T-cell (primary cell): ENCODE measurements at regions not wholly inside any gene's neighbourhood (a gene's known extent, or its start where the extent isn't known, plus 50 kb on each side); places are given as distances from the start of the nearest gene placed in this dataset.

ENCODE experiments used
- ATAC-seq, 4 experiments: fragments of 200-7000 bp in 3 of 4; fragments of 150-1000 bp in 1 of 4; cut with Tn5 transposase; replicated peaks in 1 of 4; 1 replicate in 3 of 4; 2 replicates in 1 of 4; pipeline ENCODE4 v1.10.0; 2021; ENCODE audit warnings: moderate library complexity in 3 of 4, mild to moderate bottlenecking in 2 of 4, moderate number of reproducible peaks in 1 of 4
- CTCF ChIA-PET, 2 donors: fragments of 300-600 bp; sonication (Branson Sonifier 250); formaldehyde crosslinking; loops; one replicate each; lab custom pipeline; 2022; ENCODE audit warnings: antibody characterized with exemption in 2 of 2; lab: Charles Lee
- POLR2A ChIA-PET, 2 donors: fragments of 300-600 bp; sonication (Branson Sonifier 250); formaldehyde crosslinking; loops; one replicate each; lab custom pipeline; 2022; ENCODE audit warnings: antibody characterized with exemption in 2 of 2; lab: Charles Lee
- DNase-seq, 35 experiments: peaks; one replicate each; pipeline versions ENCODE4 v3.0.0 to v3.0.0-alpha.2; 2013 to 2023
- H3K27ac ChIP-seq: one replicate; pipeline ENCODE4 v1.5.1; 2013; ENCODE audit warnings: low read length
- H3K27me3 ChIP-seq, 2 experiments: replicated peaks in 1 of 2; 1 replicate in 1 of 2; 2 replicates in 1 of 2; pipeline versions ENCODE4 v1.6.1 to v1.7.0; 2013; ENCODE audit warnings: low read length in 1 of 2, mixed read lengths in 1 of 2; ENCODE audit not compliant: control insufficient read depth in 2 of 2, insufficient read depth in 2 of 2; ENCODE audit errors: extremely low read depth in 1 of 2
- H3K36me3 ChIP-seq, 2 donors: 1 replicate in 1 of 2; 2 replicates in 1 of 2; pipeline versions ENCODE4 v1.6.1 to v1.7.0; 2013; ENCODE audit warnings: low read length in 1 of 2; ENCODE audit not compliant: control insufficient read depth in 2 of 2, insufficient read depth in 1 of 2; ENCODE audit errors: extremely low read depth in 1 of 2
- H3K4me1 ChIP-seq, 2 experiments: 1 replicate in 1 of 2; 2 replicates in 1 of 2; pipeline versions ENCODE4 v1.6.1 to v1.7.0; 2013; ENCODE audit warnings: low read length in 2 of 2, mixed read lengths in 1 of 2; ENCODE audit not compliant: insufficient read depth in 2 of 2, control insufficient read depth in 1 of 2; ENCODE audit errors: extremely low read depth in 1 of 2
- H3K4me3 ChIP-seq, 2 donors: 1 replicate in 1 of 2; 2 replicates in 1 of 2; pipeline versions ENCODE4 v1.5.1 to v1.7.0; 2013; ENCODE audit warnings: mild to moderate bottlenecking in 2 of 2, low read length in 1 of 2, moderate library complexity in 1 of 2; ENCODE audit not compliant: control insufficient read depth in 1 of 2; ENCODE audit errors: extremely low read depth in 1 of 2
- H3K9me3 ChIP-seq: 2 replicates; pipeline ENCODE4 v1.7.0; 2013
- H3K27ac Mint-ChIP-seq, 2 donors: one replicate each; pipeline ENCODE4 v1.8.0; 2020 to 2021; ENCODE audit warnings: mild to moderate bottlenecking in 2 of 2, mixed read lengths in 2 of 2
- H3K27me3 Mint-ChIP-seq, 2 donors: one replicate each; pipeline ENCODE4 v1.8.0; 2021 to 2022; ENCODE audit warnings: mixed read lengths in 2 of 2
- H3K36me3 Mint-ChIP-seq: one replicate; pipeline ENCODE4 v1.8.0; 2021; ENCODE audit warnings: mixed read lengths
- H3K4me1 Mint-ChIP-seq, 3 donors: one replicate each; pipeline ENCODE4 v1.8.0; 2020 to 2022; ENCODE audit warnings: mixed read lengths in 3 of 3, mild to moderate bottlenecking in 1 of 3
- H3K4me3 Mint-ChIP-seq, 3 donors: one replicate each; pipeline ENCODE4 v1.8.0; 2020 to 2022; ENCODE audit warnings: mild to moderate bottlenecking in 3 of 3, mixed read lengths in 3 of 3, moderate library complexity in 3 of 3
- H3K9me3 Mint-ChIP-seq, 3 donors: one replicate each; pipeline ENCODE4 v1.8.0; 2020 to 2022; ENCODE audit warnings: mixed read lengths in 3 of 3
- WGBS: methylation state at CpG from one replicate; pipeline ENCODE4 v1.1.5; 2013; ENCODE audit warnings: missing lambda C conversion rate; ENCODE audit not compliant: insufficient coverage; 5-methylcytosine and 5-hydroxymethylcytosine counted together

DNA sequence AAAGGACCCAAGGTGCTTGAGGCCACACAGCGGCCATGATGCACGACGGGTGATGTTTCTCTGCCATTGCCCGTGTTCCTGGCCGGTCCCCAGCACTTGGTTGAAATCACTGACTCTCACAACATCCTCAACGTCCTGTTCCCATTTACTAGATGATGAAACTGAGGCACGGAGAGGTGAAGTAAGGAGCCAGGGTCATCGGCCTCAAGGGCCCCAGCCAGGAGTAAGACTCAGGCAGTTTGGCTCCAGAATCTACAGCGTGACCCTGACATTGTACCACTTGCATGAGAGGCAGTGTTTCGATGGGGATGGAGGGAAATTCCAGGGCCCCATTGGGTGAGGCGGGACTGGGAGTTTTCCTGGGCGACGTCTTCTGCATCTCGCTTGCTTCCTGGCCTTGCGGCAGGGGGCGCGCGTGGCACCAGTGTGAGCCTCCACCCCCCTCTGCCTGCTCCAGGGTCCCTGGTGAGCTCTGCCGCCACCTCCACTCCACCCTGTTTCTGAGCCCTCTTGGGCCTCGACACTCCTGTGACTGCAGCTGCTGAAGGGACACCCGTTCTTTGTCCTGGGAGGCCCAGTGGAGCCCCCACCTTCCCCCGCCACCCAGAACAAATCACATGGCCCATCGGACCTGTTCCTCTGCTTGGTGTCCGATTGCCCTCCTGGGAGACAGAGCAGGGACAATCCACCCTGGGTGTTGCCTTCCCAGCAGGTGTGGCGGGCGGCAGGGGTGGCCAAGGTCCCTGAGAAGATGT, 133.0 kb upstream of the GSE1 start:
- H3K27ac ChIP-seq, result no peak overlapping the region
- Mint-ChIP-seq H3K36me3 (no peaks in the 10 kb centered on the region), H3K27me3 (peaks cover 0 to 6% of the 10 kb centered on the region in 2 donors), H3K4me3 (no peak overlapping the region), H3K4me1 (peaks cover 0 to 5% (median 1%) of the 10 kb centered on the region in 3 donors), H3K27ac (no peak overlapping the region), H3K9me3 (no peaks in the 10 kb centered on the region)
- H3K4me1 ChIP-seq, result no peaks in the 10 kb centered on the region
- DNase-seq, result peak in 7 of 35 experiments; percentile 5 to 39 (median 22)
- CTCF ChIA-PET, result interaction anchor here in 1 of 2 donors (0.8 kb wide), 1 partner anchor 130 kb away, joined by 4 read pairs; no protein-coding TSS in a partner anchor
- H3K9me3 ChIP-seq, result no peaks in the 10 kb centered on the region
- H3K36me3 ChIP-seq, result no peaks in the 10 kb centered on the region
- 81% methylated on average over 23 of the region's 26 CpGs for WGBS
- peaks cover 0 to 16% of the 10 kb centered on the region in 2 experiments for H3K27me3 ChIP-seq
- H3K4me3 ChIP-seq, result no peak overlapping the region
- no peak for ATAC-seq
- POLR2A ChIA-PET, result no interaction called here

DNA sequence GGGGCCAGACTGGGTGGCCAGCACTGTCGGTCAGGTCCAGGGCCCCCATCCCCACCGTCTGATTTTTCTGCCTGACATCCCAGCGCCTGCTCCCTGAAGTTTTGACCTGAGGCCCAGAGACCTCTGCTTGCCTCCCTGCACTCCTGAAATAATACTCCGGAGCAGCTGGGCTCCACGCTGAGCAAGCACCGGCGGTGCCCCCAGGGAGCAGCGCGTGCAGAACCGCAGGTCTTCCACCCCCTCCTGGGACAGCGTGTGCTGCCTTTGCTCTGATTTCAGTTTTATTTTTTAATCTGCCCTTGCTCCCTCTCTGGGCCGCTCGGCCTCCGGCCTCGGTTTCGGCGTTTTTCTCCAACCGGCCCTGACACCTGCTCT, 132.4 kb upstream of the GSE1 start:
- ATAC-seq (no peak), DNase-seq (no peak)
- H3K27ac ChIP-seq, result no peak overlapping the region
- H3K36me3 ChIP-seq, result no peaks in the 10 kb centered on the region
- WGBS, result 84% methylated on average over 11 of the region's 18 CpGs
- Mint-ChIP-seq H3K27ac (no peak overlapping the region), H3K4me1 (peaks cover 0 to 5% (median 1%) of the 10 kb centered on the region in 3 donors), H3K27me3 (peaks cover 0 to 6% of the 10 kb centered on the region in 2 donors), H3K36me3 (no peaks in the 10 kb centered on the region), H3K4me3 (no peak overlapping the region), H3K9me3 (no peaks in the 10 kb centered on the region)
- no peaks in the 10 kb centered on the region for H3K4me1 ChIP-seq
- H3K4me3 ChIP-seq, result no peak overlapping the region
- ChIA-PET CTCF (interaction anchor here (0.6 to 0.8 kb wide), 3 partner anchors 17 to 235 kb away, joined by 3 to 7 read pairs (median 4); no protein-coding TSS in a partner anchor), POLR2A (no interaction called here)
- peaks cover 0 to 15% of the 10 kb centered on the region in 2 experiments for H3K27me3 ChIP-seq
- H3K9me3 ChIP-seq, result no peaks in the 10 kb centered on the region

DNA sequence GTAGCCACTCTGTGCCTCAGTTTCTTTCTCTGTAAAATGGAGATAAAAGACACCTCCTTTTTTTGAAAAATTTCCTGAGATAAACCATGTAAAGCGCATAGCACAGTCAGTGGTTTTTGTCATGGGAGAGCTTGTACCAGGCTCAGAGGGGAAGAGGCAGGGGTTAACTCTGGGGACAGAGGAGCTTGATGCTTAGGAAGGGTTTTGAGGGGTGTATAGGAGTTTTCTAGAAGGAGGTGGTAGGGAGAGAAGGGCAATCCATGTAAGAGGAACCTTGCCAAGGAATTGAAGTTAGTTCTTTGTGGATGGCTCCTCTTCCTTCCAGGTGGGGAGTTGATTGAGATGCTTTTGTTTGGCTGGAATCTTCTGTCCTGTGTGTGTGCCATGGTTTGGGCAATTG, 131.9 kb upstream of the GSE1 start:
- Mint-ChIP-seq H3K4me1 (peaks cover 0 to 5% (median 1%) of the 10 kb centered on the region in 3 donors), H3K4me3 (no peak overlapping the region), H3K27me3 (peaks cover 0 to 6% of the 10 kb centered on the region in 2 donors), H3K27ac (no peak overlapping the region), H3K36me3 (no peaks in the 10 kb centered on the region), H3K9me3 (no peaks in the 10 kb centered on the region)
- DNase-seq, result no peak
- H3K36me3 ChIP-seq, result no peaks in the 10 kb centered on the region
- H3K27me3 ChIP-seq, result peaks cover 0 to 14% of the 10 kb centered on the region in 2 experiments
- H3K4me3 ChIP-seq, result no peak overlapping the region
- no peaks in the 10 kb centered on the region for H3K9me3 ChIP-seq
- POLR2A ChIA-PET, result no interaction called here
- H3K4me1 ChIP-seq, result no peaks in the 10 kb centered on the region
- H3K27ac ChIP-seq, result no peak overlapping the region
- 88% methylated on average over 1 of the region's 1 CpG for WGBS
- CTCF ChIA-PET, result interaction anchor here (0.6 to 0.7 kb wide), 2 partner anchors 17 to 235 kb away, joined by 3 to 7 read pairs; no protein-coding TSS in a partner anchor
- no peak for ATAC-seq

DNA sequence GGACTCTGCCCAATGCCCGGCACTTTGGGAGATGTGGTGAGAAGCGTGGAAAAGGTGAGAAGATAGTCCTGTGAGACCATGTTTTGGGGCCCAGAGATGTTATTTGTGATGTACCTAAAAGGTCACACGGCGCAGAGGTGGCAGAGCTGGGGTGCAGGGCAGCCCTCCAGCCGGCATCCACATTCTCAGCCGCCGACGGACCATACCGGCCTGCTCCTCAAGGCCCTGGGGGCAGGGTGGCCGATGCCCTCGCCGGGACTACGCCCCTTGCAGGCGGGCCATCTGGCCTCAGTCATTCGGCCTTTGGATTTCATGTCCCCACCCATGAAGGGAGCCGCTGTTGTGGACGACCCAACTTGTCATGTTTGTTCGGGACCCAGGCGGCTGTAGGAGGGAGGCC, 131.4 kb upstream of the GSE1 start:
- CTCF ChIA-PET, result no interaction called here
- 89% methylated on average over 19 of the region's 19 CpGs for WGBS
- H3K4me3 ChIP-seq, result no peak overlapping the region
- H3K9me3 ChIP-seq, result no peaks in the 10 kb centered on the region
- no peaks in the 10 kb centered on the region for H3K9me3 Mint-ChIP-seq
- H3K27ac ChIP-seq, result no peak overlapping the region
- H3K36me3 Mint-ChIP-seq, result no peaks in the 10 kb centered on the region
- H3K4me3 Mint-ChIP-seq, result no peak overlapping the region
- H3K27me3 Mint-ChIP-seq, result peaks cover 0 to 6% of the 10 kb centered on the region in 2 donors
- DNase-seq (no peak), ATAC-seq (no peak)
- no peaks in the 10 kb centered on the region for H3K4me1 ChIP-seq
- POLR2A ChIA-PET, result no interaction called here
- peaks cover 0 to 5% (median 1%) of the 10 kb centered on the region in 3 donors for H3K4me1 Mint-ChIP-seq
- no peaks in the 10 kb centered on the region for H3K36me3 ChIP-seq
- no peak overlapping the region for H3K27ac Mint-ChIP-seq
- H3K27me3 ChIP-seq, result peaks cover 0 to 12% of the 10 kb centered on the region in 2 experiments

DNA sequence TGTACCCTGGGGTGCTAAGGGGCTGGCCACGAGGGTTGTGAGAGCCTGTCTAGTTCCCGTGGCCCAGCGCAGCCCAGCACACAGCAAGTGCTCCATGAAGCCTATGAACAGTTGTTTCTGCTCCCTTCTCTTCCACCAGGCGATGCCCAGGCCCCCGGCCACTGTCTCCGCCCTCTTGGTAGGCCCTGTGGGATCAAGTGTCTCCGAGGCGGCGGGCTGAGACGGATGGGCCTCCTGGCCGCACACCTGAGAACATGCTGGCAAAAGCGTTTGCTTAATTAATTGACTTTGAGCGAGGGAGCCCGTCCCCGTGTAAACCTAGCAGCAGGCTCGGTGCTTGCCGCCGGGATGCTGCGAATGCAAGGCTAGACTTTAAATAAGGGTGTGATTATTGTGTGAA, 129.7 kb upstream of the GSE1 start:
- Mint-ChIP-seq H3K27ac (no peak overlapping the region), H3K4me3 (no peak overlapping the region), H3K27me3 (peaks cover 0 to 6% of the 10 kb centered on the region in 2 donors), H3K4me1 (peaks cover 0 to 8% (median 1%) of the 10 kb centered on the region in 3 donors), H3K9me3 (no peaks in the 10 kb centered on the region), H3K36me3 (no peaks in the 10 kb centered on the region)
- Histone ChIP-seq H3K4me1 (no peaks in the 10 kb centered on the region), H3K4me3 (no peak overlapping the region), H3K9me3 (no peaks in the 10 kb centered on the region), H3K27me3 (peaks cover 0 to 12% of the 10 kb centered on the region in 2 experiments), H3K27ac (no peak overlapping the region), H3K36me3 (no peaks in the 10 kb centered on the region)
- ChIA-PET CTCF (no interaction called here), POLR2A (no interaction called here)
- ATAC-seq (no peak), DNase-seq (no peak)
- WGBS, result 85% methylated on average over 13 of the region's 19 CpGs

DNA sequence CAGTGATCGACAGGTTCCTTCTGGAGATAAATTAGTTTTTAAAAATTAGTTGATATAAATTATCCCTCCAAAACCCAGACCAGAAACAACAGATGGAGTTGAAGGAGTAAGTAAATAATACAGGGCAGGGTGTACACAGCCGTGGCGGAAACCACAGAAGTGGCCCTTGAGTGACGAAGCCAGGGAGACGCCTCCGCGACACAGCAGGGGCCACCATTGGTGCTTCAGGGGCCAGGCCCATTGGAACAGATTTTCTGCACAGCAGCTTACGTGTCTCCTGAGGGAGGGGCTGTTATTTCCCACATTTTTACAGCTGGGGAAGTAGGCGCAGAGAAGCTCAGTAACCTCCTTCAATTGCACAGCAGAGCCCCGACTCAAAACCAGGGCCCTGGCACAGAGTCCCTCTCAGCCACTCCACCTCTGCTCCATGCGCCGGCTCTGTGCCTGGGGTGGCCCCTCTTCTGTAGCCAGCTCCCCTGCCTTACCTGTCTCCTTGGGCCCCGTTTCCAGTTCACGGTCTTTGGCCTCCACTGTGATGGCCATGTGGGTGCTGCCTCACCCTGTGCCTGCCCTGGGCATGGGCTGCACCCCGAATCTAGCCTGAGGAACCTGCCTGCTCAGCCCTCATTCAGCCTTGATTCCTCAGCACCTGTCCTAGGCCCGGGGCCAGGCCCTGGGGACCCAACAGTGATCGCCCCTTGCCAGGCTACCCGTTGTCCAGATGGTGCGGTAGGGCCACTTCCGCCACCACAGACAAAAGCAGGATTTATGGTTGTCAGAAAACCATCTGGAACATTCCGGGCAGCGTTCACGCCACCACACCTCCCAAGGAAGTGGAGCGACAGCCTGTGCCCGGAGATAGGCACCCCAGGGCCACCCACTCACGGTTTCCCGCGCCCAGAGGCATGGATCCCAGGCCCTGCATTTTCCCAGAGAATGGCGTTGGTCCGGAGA, 128.5 kb upstream of the GSE1 start:
- POLR2A ChIA-PET, result interaction anchor here in 1 of 2 donors (0.6 kb wide), 1 partner anchor 571 kb away, joined by 6 read pairs; no protein-coding TSS in a partner anchor
- Histone ChIP-seq H3K4me1 (no peaks in the 10 kb centered on the region), H3K9me3 (no peaks in the 10 kb centered on the region), H3K4me3 (no peak overlapping the region), H3K27ac (no peak overlapping the region), H3K27me3 (peaks cover 0 to 11% of the 10 kb centered on the region in 2 experiments), H3K36me3 (no peaks in the 10 kb centered on the region)
- Mint-ChIP-seq H3K9me3 (no peaks in the 10 kb centered on the region), H3K27me3 (peaks cover 0 to 6% of the 10 kb centered on the region in 2 donors), H3K27ac (no peak overlapping the region), H3K4me3 (no peak overlapping the region), H3K36me3 (no peaks in the 10 kb centered on the region), H3K4me1 (peaks cover 0 to 10% (median 1%) of the 10 kb centered on the region in 3 donors)
- CTCF ChIA-PET, result no interaction called here
- no peak for ATAC-seq
- no peak for DNase-seq
- 77% methylated on average over 25 of the region's 30 CpGs for WGBS
